ENCODE measurements at regions not wholly inside any gene's neighbourhood (a gene's known extent, or its start where the extent isn't known, plus 50 kb on each side); places are given as distances from the start of the nearest gene placed in this dataset.

DNA sequence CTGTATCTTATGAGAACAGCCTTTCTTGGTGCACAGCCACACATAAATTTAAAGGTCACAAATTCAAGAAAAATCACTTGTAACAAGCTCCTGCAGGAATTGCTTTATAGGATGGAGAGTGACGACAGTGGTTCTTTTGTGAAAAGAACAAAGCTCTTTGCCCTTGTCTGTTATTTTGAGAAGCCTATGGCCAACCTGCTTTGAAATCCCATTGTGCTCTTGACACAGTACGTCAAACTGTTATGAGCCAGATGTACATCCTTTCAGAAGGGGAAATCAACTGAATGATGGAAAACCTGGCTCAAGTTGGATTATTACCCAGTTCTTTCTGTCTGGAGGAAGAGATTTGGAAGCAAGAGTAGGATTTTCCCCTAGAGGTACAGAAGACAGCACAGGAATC, 1454.2 kb downstream of the ARAP2 start:
- Histone ChIP-seq H3K36me3 (ENCODE audit: control insufficient read depth, insufficient read depth, low read length) (no peaks in the 10 kb centered on the region), H3K4me3 (ENCODE audit: low read depth, low read length) (no peak overlapping the region), H3K9ac (ENCODE audit: low read depth, low read length) (no peak overlapping the region), H3K4me1 (ENCODE audit: control insufficient read depth, insufficient read depth, low read length) (no peaks in the 10 kb centered on the region), H3K9me3 (ENCODE audit: control insufficient read depth, insufficient read depth, low read length) (no peaks in the 10 kb centered on the region), H3K27me3 (ENCODE audit: control insufficient read depth, insufficient read depth, low read length) (no peaks in the 10 kb centered on the region)

DNA sequence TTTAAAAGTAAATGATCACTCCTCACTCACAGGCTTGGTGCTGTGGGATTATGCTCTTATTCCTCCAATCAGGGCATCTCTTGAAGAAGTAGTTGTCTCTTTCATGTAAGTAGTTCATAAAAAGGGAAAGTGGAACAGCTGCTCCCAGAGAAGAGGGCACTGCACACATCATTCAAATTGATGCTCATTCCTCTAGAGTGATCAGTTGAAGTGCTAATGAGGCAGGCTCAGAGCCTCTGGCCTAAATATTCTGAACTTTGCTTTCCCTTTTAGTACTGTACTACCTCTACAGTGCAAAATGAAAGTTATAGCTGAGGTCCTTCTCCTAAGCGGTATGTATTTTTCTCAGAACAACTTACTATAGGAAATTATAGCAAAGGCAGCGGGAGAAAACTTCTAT, 1453.1 kb downstream of the ARAP2 start:
- Histone ChIP-seq H3K9ac (ENCODE audit: low read depth, low read length) (no peak overlapping the region), H3K9me3 (ENCODE audit: control insufficient read depth, insufficient read depth, low read length) (no peaks in the 10 kb centered on the region)

DNA sequence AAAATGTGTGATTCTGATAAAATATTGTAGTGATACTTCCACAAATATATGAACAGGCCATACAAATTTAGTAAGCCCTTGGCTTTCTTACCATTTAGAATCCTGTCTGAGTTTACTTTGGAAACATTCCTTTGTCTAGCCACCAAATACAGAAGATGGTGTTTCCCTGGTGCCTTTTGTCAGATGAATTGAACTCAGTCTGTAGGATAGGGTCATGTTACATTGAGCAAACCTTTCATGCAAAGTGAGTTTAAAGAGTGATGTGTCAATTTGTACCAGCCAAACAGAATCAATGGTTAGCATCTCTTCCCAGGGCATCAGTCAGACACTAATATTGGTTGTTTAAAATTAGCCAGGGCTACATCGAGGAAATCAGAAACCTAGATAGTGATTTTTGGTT, 1443.4 kb downstream of the ARAP2 start:
- Histone ChIP-seq H3K9ac (ENCODE audit: low read depth, low read length) (no peak overlapping the region), H3K27me3 (ENCODE audit: control insufficient read depth, insufficient read depth, low read length) (no peaks in the 10 kb centered on the region), H3K9me3 (ENCODE audit: control insufficient read depth, insufficient read depth, low read length) (no peaks in the 10 kb centered on the region), H3K4me1 (ENCODE audit: control insufficient read depth, insufficient read depth, low read length) (no peaks in the 10 kb centered on the region), H3K4me3 (ENCODE audit: low read depth, low read length) (no peak overlapping the region), H3K36me3 (ENCODE audit: control insufficient read depth, insufficient read depth, low read length) (no peaks in the 10 kb centered on the region)

More for the DNA sequence above, 1453.1 kb downstream of the ARAP2 start:
- Histone ChIP-seq H3K4me3 (ENCODE audit: low read depth, low read length) (no peak overlapping the region), H3K4me1 (ENCODE audit: control insufficient read depth, insufficient read depth, low read length) (no peaks in the 10 kb centered on the region), H3K27me3 (ENCODE audit: control insufficient read depth, insufficient read depth, low read length) (no peaks in the 10 kb centered on the region), H3K36me3 (ENCODE audit: control insufficient read depth, insufficient read depth, low read length) (no peaks in the 10 kb centered on the region)

DNA sequence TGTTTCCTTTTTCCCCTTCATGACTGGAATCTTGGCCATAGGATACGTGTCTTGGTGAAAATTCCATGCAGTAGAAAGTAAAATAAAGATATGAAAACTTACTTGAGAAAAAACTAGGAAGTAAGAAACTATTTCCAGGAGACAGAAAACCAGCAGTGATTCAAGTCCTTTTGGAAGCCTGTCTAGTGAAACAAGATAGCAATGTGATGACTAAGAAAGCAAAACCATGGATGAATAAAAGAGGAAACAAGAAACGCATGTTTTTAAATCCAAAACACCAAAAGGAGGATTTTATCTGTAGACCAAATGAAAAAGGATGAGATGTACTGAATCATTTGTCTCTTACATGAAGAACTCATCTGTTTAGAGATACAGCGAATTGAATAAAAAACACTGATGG, 1430.0 kb downstream of the ARAP2 start:
- H3K4me3 ChIP-seq (ENCODE audit: low read depth, low read length) = no peak overlapping the region
- no peaks in the 10 kb centered on the region for H3K9me3 ChIP-seq (ENCODE audit: control insufficient read depth, insufficient read depth, low read length)
- no peaks in the 10 kb centered on the region for H3K36me3 ChIP-seq (ENCODE audit: control insufficient read depth, insufficient read depth, low read length)
- no peak overlapping the region for H3K9ac ChIP-seq (ENCODE audit: low read depth, low read length)
- H3K4me1 ChIP-seq (ENCODE audit: control insufficient read depth, insufficient read depth, low read length) = no peaks in the 10 kb centered on the region
- no peaks in the 10 kb centered on the region for H3K27me3 ChIP-seq (ENCODE audit: control insufficient read depth, insufficient read depth, low read length)

DNA sequence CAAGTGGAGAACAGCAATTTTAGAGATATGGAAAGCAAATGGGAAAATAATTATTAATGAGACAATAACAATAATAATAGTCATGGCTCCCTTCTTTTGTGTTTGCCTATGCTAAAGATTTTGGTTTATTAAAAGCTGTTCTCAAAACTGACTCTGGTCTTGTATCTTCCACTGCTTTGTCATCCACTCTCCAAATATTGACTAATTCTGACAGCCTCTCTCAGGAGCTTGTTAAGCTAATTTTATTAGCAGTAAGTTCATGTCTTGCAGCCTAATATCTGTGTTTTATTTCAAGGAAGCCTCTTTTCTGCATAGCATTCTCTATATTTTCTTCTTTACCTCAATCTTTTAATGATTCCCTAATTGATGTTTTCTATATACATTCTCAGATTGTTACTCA, 1419.8 kb downstream of the ARAP2 start:
- Histone ChIP-seq H3K9ac (ENCODE audit: low read depth, low read length) (no peak overlapping the region), H3K9me3 (ENCODE audit: control insufficient read depth, insufficient read depth, low read length) (no peaks in the 10 kb centered on the region), H3K4me1 (ENCODE audit: control insufficient read depth, insufficient read depth, low read length) (no peaks in the 10 kb centered on the region), H3K36me3 (ENCODE audit: control insufficient read depth, insufficient read depth, low read length) (no peaks in the 10 kb centered on the region), H3K27me3 (ENCODE audit: control insufficient read depth, insufficient read depth, low read length) (no peaks in the 10 kb centered on the region), H3K4me3 (ENCODE audit: low read depth, low read length) (no peak overlapping the region)

DNA sequence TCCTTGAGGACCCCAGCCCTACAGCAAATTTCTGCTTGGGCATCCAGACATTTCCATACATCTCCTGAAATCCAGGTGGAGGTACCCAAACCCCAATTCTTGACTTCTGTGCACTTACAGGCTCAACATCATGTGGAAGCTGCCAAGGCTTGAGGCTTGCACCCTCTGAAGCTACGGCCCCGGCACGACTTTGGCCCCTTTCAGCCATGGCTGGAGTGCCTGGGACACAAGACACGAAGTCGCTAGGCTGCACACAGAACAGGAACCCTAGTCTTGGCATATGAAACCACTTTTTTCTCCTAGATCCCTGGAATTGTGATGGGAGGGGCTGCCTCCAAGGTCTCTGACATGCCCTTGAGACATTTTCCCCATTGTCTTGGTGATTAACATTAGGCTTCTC, 1417.7 kb downstream of the ARAP2 start:
- Histone ChIP-seq H3K27me3 (ENCODE audit: control insufficient read depth, insufficient read depth, low read length) (no peaks in the 10 kb centered on the region), H3K9me3 (ENCODE audit: control insufficient read depth, insufficient read depth, low read length) (no peaks in the 10 kb centered on the region), H3K4me1 (ENCODE audit: control insufficient read depth, insufficient read depth, low read length) (no peaks in the 10 kb centered on the region), H3K9ac (ENCODE audit: low read depth, low read length) (no peak overlapping the region), H3K36me3 (ENCODE audit: control insufficient read depth, insufficient read depth, low read length) (no peaks in the 10 kb centered on the region), H3K4me3 (ENCODE audit: low read depth, low read length) (no peak overlapping the region)

DNA sequence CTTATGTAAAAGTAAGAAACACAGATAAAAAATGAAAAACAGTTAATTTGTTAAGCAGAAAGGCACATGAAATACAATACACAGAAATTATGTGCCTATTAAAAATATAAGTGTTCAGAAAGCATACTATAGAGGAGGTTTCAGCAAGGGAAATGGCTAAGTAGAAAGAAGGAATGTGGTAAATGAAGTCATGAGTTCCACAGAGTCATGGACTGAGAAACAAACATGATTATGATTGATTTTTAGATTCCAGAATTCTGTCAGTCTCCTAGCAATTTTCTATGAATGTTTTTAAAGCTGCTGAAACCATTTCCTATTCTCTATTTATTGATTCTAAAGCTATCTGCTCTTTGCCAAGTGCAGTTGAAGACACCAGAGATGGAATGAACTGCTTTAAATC, 1398.4 kb downstream of the ARAP2 start:
- H3K9me3 ChIP-seq (ENCODE audit: control insufficient read depth, insufficient read depth, low read length) = no peaks in the 10 kb centered on the region
- no peak overlapping the region for H3K9ac ChIP-seq (ENCODE audit: low read depth, low read length)
- no peaks in the 10 kb centered on the region for H3K27me3 ChIP-seq (ENCODE audit: control insufficient read depth, insufficient read depth, low read length)
- H3K36me3 ChIP-seq (ENCODE audit: control insufficient read depth, insufficient read depth, low read length) = no peaks in the 10 kb centered on the region
- no peak overlapping the region for H3K4me3 ChIP-seq (ENCODE audit: low read depth, low read length)
- no peaks in the 10 kb centered on the region for H3K4me1 ChIP-seq (ENCODE audit: control insufficient read depth, insufficient read depth, low read length)

DNA sequence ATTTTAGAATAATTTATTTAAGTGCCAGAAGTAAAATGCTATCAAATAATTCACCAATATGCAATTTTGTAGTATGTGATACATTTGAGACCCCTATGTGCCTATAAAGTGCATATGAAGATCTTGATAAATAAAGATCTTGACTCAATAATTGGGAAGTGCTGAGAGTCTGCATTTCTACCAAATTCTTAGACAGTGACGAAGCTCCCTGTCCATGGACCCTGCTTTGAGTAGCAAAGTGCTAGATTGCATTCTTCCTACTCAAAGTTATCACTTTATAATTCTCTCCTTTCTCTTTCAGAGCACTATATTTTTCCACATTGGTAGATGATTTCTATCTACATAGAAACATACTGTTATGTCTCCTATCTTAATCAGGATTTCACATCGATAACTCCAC, 1393.9 kb downstream of the ARAP2 start:
- no peaks in the 10 kb centered on the region for H3K4me1 ChIP-seq (ENCODE audit: control insufficient read depth, insufficient read depth, low read length)
- H3K9ac ChIP-seq (ENCODE audit: low read depth, low read length) = no peak overlapping the region
- no peaks in the 10 kb centered on the region for H3K9me3 ChIP-seq (ENCODE audit: control insufficient read depth, insufficient read depth, low read length)
- no peaks in the 10 kb centered on the region for H3K27me3 ChIP-seq (ENCODE audit: control insufficient read depth, insufficient read depth, low read length)
- H3K36me3 ChIP-seq (ENCODE audit: control insufficient read depth, insufficient read depth, low read length) = no peaks in the 10 kb centered on the region
- H3K4me3 ChIP-seq (ENCODE audit: low read depth, low read length) = no peak overlapping the region

DNA sequence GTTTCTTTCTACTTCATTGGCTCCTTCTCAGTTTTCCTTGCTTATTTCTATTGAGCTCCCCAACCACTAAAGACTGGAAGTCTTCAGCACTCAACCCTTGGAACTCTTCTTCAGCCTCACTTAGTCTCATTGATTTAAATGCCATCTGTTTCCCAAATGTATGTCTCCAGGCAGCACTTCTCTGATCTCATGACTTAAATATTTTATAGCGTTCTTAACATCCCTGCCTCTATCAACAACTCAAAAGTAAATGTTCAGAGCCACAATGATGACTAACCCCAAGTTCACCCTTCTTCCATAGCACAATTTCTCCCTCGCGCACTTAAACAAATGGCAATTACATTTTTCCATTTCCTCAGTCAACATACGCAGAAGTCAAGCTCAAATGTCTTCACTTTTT, 1393.3 kb downstream of the ARAP2 start:
- no peak overlapping the region for H3K4me3 ChIP-seq (ENCODE audit: low read depth, low read length)
- no peaks in the 10 kb centered on the region for H3K9me3 ChIP-seq (ENCODE audit: control insufficient read depth, insufficient read depth, low read length)
- H3K9ac ChIP-seq (ENCODE audit: low read depth, low read length) = no peak overlapping the region
- H3K27me3 ChIP-seq (ENCODE audit: control insufficient read depth, insufficient read depth, low read length) = no peaks in the 10 kb centered on the region
- H3K36me3 ChIP-seq (ENCODE audit: control insufficient read depth, insufficient read depth, low read length) = no peaks in the 10 kb centered on the region
- no peaks in the 10 kb centered on the region for H3K4me1 ChIP-seq (ENCODE audit: control insufficient read depth, insufficient read depth, low read length)

DNA sequence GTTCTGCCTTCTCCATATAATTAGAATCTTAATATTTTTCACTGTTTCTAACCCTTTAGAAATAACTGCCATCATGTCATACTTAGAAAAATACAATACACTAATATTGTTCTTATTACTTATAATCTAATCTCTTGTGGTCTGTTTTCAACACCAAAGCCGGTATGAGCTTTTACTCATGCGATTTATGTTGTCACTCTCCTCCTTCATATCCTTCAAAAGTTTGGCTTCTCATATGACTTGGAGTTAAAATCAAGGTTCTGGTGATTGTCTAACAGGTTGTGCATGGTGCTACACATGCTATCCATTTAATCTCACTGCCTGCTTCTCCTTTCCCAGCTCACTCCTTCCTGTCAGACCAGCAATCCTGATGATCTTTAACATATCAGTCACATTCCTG, 1392.9 kb downstream of the ARAP2 start:
- no peak overlapping the region for H3K9ac ChIP-seq (ENCODE audit: low read depth, low read length)
- H3K36me3 ChIP-seq (ENCODE audit: control insufficient read depth, insufficient read depth, low read length) = no peaks in the 10 kb centered on the region
- H3K4me1 ChIP-seq (ENCODE audit: control insufficient read depth, insufficient read depth, low read length) = no peaks in the 10 kb centered on the region
- H3K9me3 ChIP-seq (ENCODE audit: control insufficient read depth, insufficient read depth, low read length) = no peaks in the 10 kb centered on the region
- H3K4me3 ChIP-seq (ENCODE audit: low read depth, low read length) = no peak overlapping the region
- no peaks in the 10 kb centered on the region for H3K27me3 ChIP-seq (ENCODE audit: control insufficient read depth, insufficient read depth, low read length)

DNA sequence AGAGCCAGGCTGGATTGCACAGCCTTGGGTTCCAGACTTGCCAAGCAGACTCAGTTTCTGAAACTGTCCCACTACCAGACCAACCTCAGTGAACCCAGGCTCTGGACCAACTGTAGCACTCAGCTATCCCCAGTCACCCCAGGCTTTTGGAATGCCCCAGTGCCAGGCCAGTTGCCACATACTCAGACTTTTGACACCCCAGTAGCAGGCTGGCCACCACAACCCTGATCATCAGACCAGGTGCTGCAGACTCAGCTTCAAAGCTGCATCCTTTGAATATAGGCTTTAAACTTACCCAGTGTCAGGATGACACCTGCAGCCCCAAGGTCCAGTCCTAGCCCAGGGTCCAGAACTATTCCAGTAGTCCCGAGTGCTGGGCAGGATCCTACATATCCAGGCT, 1389.9 kb downstream of the ARAP2 start:
- no peaks in the 10 kb centered on the region for H3K36me3 ChIP-seq (ENCODE audit: control insufficient read depth, insufficient read depth, low read length)
- no peaks in the 10 kb centered on the region for H3K4me1 ChIP-seq (ENCODE audit: control insufficient read depth, insufficient read depth, low read length)
- H3K4me3 ChIP-seq (ENCODE audit: low read depth, low read length) = no peak overlapping the region
- no peaks in the 10 kb centered on the region for H3K9me3 ChIP-seq (ENCODE audit: control insufficient read depth, insufficient read depth, low read length)
- H3K27me3 ChIP-seq (ENCODE audit: control insufficient read depth, insufficient read depth, low read length) = no peaks in the 10 kb centered on the region
- H3K9ac ChIP-seq (ENCODE audit: low read depth, low read length) = no peak overlapping the region

DNA sequence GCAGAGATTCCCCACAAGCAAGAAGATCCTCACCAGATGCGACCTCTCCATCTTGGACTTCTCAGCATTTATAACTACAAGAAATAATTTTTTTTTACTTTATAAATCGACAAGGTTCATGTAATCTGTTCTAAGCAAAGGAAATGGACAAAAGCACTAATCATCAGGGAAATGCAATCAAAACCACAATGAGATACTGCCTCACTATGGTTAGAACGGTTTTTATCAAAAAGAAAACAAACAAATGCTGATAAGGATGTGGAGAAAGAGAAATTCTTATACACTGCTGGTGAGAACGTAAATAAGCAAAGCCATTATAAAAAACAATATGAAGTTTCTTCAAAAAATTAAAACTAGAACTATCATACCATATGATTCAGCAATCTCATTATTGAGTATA, 1382.6 kb downstream of the ARAP2 start:
- Histone ChIP-seq H3K9ac (ENCODE audit: low read depth, low read length) (no peak overlapping the region), H3K27me3 (ENCODE audit: control insufficient read depth, insufficient read depth, low read length) (no peaks in the 10 kb centered on the region), H3K4me3 (ENCODE audit: low read depth, low read length) (no peak overlapping the region)

DNA sequence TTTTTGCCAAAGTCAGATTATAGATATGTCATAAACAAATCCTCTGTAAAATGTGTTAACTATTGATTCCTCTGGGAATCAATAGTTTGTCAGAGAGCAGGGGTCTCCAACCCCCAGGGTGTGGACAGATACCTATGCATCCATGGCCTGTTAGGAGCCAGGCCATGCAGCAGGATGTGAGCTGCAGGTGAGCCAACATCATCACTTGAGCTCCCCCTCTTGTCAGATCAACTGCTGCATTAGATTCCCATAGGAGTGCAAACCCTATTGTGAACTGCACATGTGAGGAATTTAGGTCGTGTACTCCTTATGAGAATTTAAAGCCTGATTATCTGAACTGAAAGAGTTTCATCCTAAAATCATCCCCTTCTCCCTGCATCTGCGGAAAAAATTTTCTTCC, 1365.4 kb downstream of the ARAP2 start:
- Histone ChIP-seq H3K9ac (ENCODE audit: low read depth, low read length) (no peak overlapping the region), H3K9me3 (ENCODE audit: control insufficient read depth, insufficient read depth, low read length) (no peaks in the 10 kb centered on the region), H3K4me3 (ENCODE audit: low read depth, low read length) (no peak overlapping the region), H3K4me1 (ENCODE audit: control insufficient read depth, insufficient read depth, low read length) (no peaks in the 10 kb centered on the region), H3K36me3 (ENCODE audit: control insufficient read depth, insufficient read depth, low read length) (no peaks in the 10 kb centered on the region), H3K27me3 (ENCODE audit: control insufficient read depth, insufficient read depth, low read length) (no peaks in the 10 kb centered on the region)

More for the DNA sequence above, 1382.6 kb downstream of the ARAP2 start:
- Histone ChIP-seq H3K36me3 (ENCODE audit: control insufficient read depth, insufficient read depth, low read length) (no peaks in the 10 kb centered on the region), H3K9me3 (ENCODE audit: control insufficient read depth, insufficient read depth, low read length) (no peaks in the 10 kb centered on the region), H3K4me1 (ENCODE audit: control insufficient read depth, insufficient read depth, low read length) (no peaks in the 10 kb centered on the region)
